HFFc6 (cell line): ENCODE measurements at regions not wholly inside any gene's neighbourhood (a gene's known extent, or its start where the extent isn't known, plus 50 kb on each side); places are given as distances from the start of the nearest gene placed in this dataset.
"Not testable (repeated sequence)": the region's sequence is repeated elsewhere in the genome, so short reads cannot be mapped to it uniquely, and the experiment has no call there.

Experiments used
- DNase-seq: peaks from one replicate; pipeline ENCODE4 v3.0.0-alpha.2; 2018
- H3K27ac Mint-ChIP-seq: 2 replicates; pipeline ENCODE4 v1.8.0; 2020; ENCODE audit warnings: mild to moderate bottlenecking, mixed read lengths
- H3K27me3 Mint-ChIP-seq: 2 replicates; pipeline ENCODE4 v1.8.0; 2021; ENCODE audit warnings: mild to moderate bottlenecking, moderate library complexity, mixed read lengths; ENCODE audit not compliant: insufficient read depth
- H3K36me3 Mint-ChIP-seq: 2 replicates; pipeline ENCODE4 v1.8.0; 2021; ENCODE audit warnings: low read depth, mixed read lengths
- H3K4me1 Mint-ChIP-seq: 2 replicates; pipeline ENCODE4 v1.8.0; 2020; ENCODE audit warnings: low read depth, mixed read lengths
- H3K4me3 Mint-ChIP-seq: 2 replicates; pipeline ENCODE4 v1.8.0; 2020; ENCODE audit warnings: mild to moderate bottlenecking, moderate library complexity, mixed read lengths
- H3K9me3 Mint-ChIP-seq: 2 replicates; pipeline ENCODE4 v1.8.0; 2020; ENCODE audit warnings: mild to moderate bottlenecking, mixed read lengths
- TF ChIP-seq, protein P1 (sequence below): fragments of 200-600 bp; sonication (generic); IDR thresholded peaks from 2 replicates; pipeline ENCODE4 v1.5.0; 2021; ENCODE audit warnings: antibody characterized with exemption, mild to moderate bottlenecking

DNA sequence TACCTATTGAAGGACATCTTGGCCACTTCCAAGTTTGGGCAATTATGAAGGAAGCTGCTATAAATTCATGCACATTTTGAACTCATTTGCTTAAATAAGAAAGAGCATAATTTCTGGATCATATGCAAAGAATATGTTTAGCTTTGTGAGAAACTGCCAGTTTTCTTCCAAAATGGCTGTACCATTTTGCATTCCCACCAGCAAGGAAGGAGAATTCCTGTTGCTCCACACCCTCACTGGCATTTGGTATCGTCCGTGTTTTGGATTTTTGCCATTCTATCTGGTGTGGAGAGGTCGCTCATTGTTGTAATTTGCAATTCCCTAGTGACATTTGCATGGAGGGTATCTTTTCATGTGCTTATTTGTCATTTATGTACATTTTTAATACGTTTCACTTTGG is 339.3 kb downstream of the DAD1 start:
- peaks cover 11% of the 10 kb centered on the region; the same call in 1 of the 2 replicates for H3K27me3 Mint-ChIP-seq
- no peak for DNase-seq
- H3K27ac Mint-ChIP-seq, result no peak overlapping the region
- H3K4me1 Mint-ChIP-seq, result no peaks in the 10 kb centered on the region
- TF ChIP-seq, protein P1, sequence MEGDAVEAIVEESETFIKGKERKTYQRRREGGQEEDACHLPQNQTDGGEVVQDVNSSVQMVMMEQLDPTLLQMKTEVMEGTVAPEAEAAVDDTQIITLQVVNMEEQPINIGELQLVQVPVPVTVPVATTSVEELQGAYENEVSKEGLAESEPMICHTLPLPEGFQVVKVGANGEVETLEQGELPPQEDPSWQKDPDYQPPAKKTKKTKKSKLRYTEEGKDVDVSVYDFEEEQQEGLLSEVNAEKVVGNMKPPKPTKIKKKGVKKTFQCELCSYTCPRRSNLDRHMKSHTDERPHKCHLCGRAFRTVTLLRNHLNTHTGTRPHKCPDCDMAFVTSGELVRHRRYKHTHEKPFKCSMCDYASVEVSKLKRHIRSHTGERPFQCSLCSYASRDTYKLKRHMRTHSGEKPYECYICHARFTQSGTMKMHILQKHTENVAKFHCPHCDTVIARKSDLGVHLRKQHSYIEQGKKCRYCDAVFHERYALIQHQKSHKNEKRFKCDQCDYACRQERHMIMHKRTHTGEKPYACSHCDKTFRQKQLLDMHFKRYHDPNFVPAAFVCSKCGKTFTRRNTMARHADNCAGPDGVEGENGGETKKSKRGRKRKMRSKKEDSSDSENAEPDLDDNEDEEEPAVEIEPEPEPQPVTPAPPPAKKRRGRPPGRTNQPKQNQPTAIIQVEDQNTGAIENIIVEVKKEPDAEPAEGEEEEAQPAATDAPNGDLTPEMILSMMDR, result no peak
- no peaks in the 10 kb centered on the region for H3K36me3 Mint-ChIP-seq
- H3K4me3 Mint-ChIP-seq, result no peak overlapping the region
- H3K9me3 Mint-ChIP-seq, result no peaks in the 10 kb centered on the region

DNA sequence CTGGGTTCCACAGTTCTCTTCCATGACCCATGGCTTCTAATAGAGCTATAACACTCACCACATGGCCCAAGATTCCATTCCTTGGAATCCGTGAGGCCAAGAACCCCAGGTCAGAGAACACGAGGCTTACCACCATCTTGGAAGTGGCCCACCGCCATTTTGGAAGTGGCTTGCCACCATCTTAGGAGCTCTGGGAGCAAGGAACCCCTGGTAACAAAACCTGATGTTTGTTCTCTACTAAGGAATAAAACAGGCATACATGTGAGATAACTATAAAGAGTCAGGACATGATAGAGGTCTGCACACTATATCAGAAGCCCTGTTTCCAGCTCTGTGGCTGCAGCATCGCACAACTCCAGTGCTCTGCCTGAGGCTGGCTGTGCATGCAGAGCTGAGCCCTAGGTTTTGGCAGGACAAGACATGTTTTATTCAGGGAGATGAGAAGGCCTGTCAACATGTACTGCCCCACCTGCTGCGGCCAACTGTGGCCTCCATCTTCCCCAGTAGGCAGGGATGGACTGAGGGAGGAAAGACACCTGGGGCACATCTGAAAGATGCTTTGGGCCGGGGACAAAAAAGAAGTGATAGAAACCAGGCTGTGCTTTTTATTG is 344.9 kb downstream of the DAD1 start:
- H3K4me3 Mint-ChIP-seq, result no peak overlapping the region
- no peak for DNase-seq
- peaks cover 15% of the 10 kb centered on the region for H3K27me3 Mint-ChIP-seq

GRCh38 chr14:22238320-22238719 is 350.7 kb downstream of the DAD1 start:
- DNase-seq, H3K36me3 Mint-ChIP-seq, H3K4me1 Mint-ChIP-seq, H3K9me3 Mint-ChIP-seq, H3K27ac Mint-ChIP-seq, H3K4me3 Mint-ChIP-seq: not testable (repeated sequence)
- H3K27me3 Mint-ChIP-seq, result peaks cover 18% of the 10 kb centered on the region

More for the DNA sequence above, 344.9 kb downstream of the DAD1 start:
- Mint-ChIP-seq H3K4me1 (no peaks in the 10 kb centered on the region), H3K9me3 (no peaks in the 10 kb centered on the region), H3K27ac (no peak overlapping the region), H3K36me3 (no peaks in the 10 kb centered on the region)
- TF ChIP-seq, protein P1, result no peak

- H3K4me3 Mint-ChIP-seq, result no peak overlapping the region
- H3K27me3 Mint-ChIP-seq, result peaks cover 9% of the 10 kb centered on the region
- TF ChIP-seq, protein P1, result no peak
- no peak for DNase-seq
- H3K4me1 Mint-ChIP-seq, result no peaks in the 10 kb centered on the region
- peaks cover 5% of the 10 kb centered on the region; the same call in 1 of the 2 replicates for H3K9me3 Mint-ChIP-seq
- H3K27ac Mint-ChIP-seq, result no peak overlapping the region
- no peaks in the 10 kb centered on the region for H3K36me3 Mint-ChIP-seq
These were observed 355.6 kb downstream of the DAD1 start for GRCh38 chr14:22233377-22233776.

DNA sequence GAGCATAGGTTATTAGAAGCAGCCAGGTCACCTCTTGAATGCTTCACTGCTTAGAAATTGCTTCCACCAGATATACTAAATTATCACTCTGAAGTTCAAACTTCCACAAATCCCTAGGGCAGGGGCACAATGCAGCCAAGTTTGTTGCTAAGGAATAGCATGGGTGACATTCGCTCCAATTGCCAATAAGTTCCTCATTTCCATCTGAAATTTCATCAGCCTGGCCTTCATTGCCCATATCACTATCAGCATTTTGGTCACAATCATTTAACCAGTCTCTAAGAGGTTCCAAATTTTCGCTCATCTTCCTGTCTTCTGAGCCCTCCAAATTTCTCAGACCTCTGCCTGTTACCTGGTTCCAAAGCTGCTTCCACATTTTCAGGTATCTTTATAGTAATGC is 356.1 kb downstream of the DAD1 start:
- no peaks in the 10 kb centered on the region for H3K36me3 Mint-ChIP-seq
- peaks cover 8% of the 10 kb centered on the region for H3K27me3 Mint-ChIP-seq
- DNase-seq, result no peak
- no peak overlapping the region for H3K4me3 Mint-ChIP-seq
- H3K4me1 Mint-ChIP-seq, result no peaks in the 10 kb centered on the region
- H3K9me3 Mint-ChIP-seq, result peaks cover 5% of the 10 kb centered on the region; the same call in 1 of the 2 replicates
- TF ChIP-seq, protein P1, result no peak
- no peak overlapping the region for H3K27ac Mint-ChIP-seq

DNA sequence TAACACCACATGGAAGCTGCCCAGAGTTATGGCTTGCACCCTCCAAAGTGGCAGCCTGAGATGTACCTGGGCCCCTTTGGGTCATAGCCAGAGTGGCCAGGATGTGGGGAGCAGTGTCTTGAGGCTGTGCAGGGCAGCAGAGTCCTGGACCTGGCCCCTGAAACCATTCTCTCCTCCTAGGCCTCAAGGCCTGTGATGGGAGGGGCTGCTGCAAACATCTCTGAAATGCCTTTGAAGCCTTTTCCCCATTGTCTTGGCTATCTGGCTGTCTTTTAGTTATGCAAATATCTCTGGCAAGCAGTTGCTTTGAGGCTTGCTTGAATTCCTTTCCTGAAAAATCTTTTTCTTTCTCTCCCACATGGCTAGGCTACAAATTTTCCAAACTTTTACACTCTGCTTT is 356.5 kb downstream of the DAD1 start:
- Mint-ChIP-seq H3K4me3 (no peak overlapping the region), H3K4me1 (no peaks in the 10 kb centered on the region), H3K27ac (no peak overlapping the region), H3K9me3 (peaks cover 5% of the 10 kb centered on the region; the same call in 1 of the 2 replicates), H3K36me3 (no peaks in the 10 kb centered on the region), H3K27me3 (peaks cover 8% of the 10 kb centered on the region)
- TF ChIP-seq, protein P1, result no peak
- no peak for DNase-seq
